ENCODE measurements at regions not wholly inside any gene's neighbourhood (a gene's known extent, or its start where the extent isn't known, plus 50 kb on each side); places are given as distances from the start of the nearest gene placed in this dataset.

DNA sequence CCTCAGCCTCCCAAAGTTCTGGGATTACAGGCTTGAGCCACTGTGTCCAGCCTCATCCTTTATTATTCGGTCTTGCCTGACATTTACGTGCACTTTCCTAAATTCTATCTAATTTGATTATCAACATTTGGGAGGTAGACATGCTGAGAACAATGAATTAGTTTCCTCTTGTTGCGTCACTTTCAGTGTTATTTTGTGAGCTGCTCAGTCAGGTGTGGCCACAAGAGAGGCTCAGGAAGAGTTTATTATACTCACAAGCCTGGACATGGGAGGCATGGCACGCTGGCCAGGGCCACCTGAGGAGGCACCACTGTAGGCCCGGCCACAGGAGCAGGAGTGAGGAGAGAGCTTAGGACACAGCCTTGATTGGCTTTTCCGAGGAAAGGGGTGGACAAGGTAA, 59.7 kb upstream of the RBFOX2 start:
- Histone ChIP-seq H3K79me2 (ENCODE audit: insufficient read depth, low read length) (no peaks in the 10 kb centered on the region), H3K36me3 (replicated peaks in 1 of 2; ENCODE audit: control insufficient read depth in 1 of 2, insufficient read depth in 2 of 2, low read length in 2 of 2) (no peaks in the 10 kb centered on the region), H3K9ac (ENCODE audit: insufficient read depth, low read length, poor library complexity, severe bottlenecking) (no peak overlapping the region), H4K20me1 (ENCODE audit: insufficient read depth, low read length) (no peaks in the 10 kb centered on the region), H2AFZ (ENCODE audit: insufficient read depth, low read depth, low read length, poor library complexity, severe bottlenecking) (no peak overlapping the region), H3K4me1 (ENCODE audit: control insufficient read depth in 1 of 2, insufficient read depth in 2 of 2, low read length in 2 of 2) (no peaks in the 10 kb centered on the region), H3K4me3 (replicated peaks in 1 of 3; ENCODE audit: low read depth in 2 of 3, low read length in 3 of 3) (no peak overlapping the region), H3K4me2 (replicated peaks; ENCODE audit: extremely low read depth, low read length, poor library complexity, severe bottlenecking) (no peak overlapping the region), H3K9me3 (replicated peaks in 1 of 2; ENCODE audit: control insufficient read depth in 1 of 2, insufficient read depth in 1 of 2, low read length in 2 of 2) (no peaks in the 10 kb centered on the region), H3K27me3 (ENCODE audit: control insufficient read depth in 2 of 2, insufficient read depth in 2 of 2, low read length in 2 of 2) (no peaks in the 10 kb centered on the region), H3K27ac (ENCODE audit: low read depth in 1 of 2, low read length in 2 of 2) (no peak overlapping the region)
- Mint-ChIP-seq H3K4me3 (no peak overlapping the region), H3K27me3 (ENCODE audit: low read depth in 3 of 3) (peaks cover 5 to 10% (median 8%) of the 10 kb centered on the region in 3 donors), H3K36me3 (no peaks in the 10 kb centered on the region), H3K9me3 (peaks cover 0 to 1% (median 0%) of the 10 kb centered on the region in 7 donors), H3K4me1 (no peaks in the 10 kb centered on the region), H3K27ac (no peak overlapping the region)
- intact Hi-C loops (cut with micrococcal nuclease), result no loop called here
- TF ChIP-seq, protein P1, sequence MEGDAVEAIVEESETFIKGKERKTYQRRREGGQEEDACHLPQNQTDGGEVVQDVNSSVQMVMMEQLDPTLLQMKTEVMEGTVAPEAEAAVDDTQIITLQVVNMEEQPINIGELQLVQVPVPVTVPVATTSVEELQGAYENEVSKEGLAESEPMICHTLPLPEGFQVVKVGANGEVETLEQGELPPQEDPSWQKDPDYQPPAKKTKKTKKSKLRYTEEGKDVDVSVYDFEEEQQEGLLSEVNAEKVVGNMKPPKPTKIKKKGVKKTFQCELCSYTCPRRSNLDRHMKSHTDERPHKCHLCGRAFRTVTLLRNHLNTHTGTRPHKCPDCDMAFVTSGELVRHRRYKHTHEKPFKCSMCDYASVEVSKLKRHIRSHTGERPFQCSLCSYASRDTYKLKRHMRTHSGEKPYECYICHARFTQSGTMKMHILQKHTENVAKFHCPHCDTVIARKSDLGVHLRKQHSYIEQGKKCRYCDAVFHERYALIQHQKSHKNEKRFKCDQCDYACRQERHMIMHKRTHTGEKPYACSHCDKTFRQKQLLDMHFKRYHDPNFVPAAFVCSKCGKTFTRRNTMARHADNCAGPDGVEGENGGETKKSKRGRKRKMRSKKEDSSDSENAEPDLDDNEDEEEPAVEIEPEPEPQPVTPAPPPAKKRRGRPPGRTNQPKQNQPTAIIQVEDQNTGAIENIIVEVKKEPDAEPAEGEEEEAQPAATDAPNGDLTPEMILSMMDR (IDR thresholded peaks at IDR 0.05), result no peak
- 96% methylated on average over 3 of the region's 6 CpGs for WGBS (ENCODE audit: insufficient coverage)
- DNase-seq, result no peak

DNA sequence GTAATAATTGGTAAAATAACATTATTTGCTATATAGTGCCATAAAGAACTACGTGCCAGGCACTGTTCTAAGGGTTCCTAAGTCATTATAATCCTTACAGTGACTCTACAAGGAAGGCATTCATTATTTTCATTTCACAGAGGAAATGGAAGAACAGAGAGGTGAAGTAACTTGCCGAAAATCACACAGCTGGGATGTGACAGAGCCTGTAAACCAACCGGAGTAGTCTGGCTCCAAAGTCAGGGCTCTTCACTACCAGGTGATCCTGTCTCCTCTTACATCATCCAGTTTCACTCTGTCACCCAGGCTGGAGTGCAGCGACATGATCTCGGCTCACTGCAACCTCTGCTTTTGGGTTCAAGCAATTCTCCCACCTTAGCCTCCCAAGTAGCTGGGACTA, 59.2 kb upstream of the RBFOX2 start:
- H3K4me2 ChIP-seq (replicated peaks; ENCODE audit: extremely low read depth, low read length, poor library complexity, severe bottlenecking), result no peak overlapping the region
- H3K9me3 ChIP-seq (replicated peaks in 1 of 2; ENCODE audit: control insufficient read depth in 1 of 2, insufficient read depth in 1 of 2, low read length in 2 of 2), result no peaks in the 10 kb centered on the region
- no peaks in the 10 kb centered on the region for H3K79me2 ChIP-seq (ENCODE audit: insufficient read depth, low read length)
- TF ChIP-seq, protein P1 (IDR thresholded peaks at IDR 0.05), result no peak
- 100% methylated on average over 3 of the region's 5 CpGs for WGBS (ENCODE audit: insufficient coverage)
- H4K20me1 ChIP-seq (ENCODE audit: insufficient read depth, low read length), result no peaks in the 10 kb centered on the region
- Mint-ChIP-seq H3K9me3 (peaks cover 0 to 1% (median 0%) of the 10 kb centered on the region in 7 donors), H3K4me3 (no peak overlapping the region), H3K4me1 (no peaks in the 10 kb centered on the region), H3K36me3 (no peaks in the 10 kb centered on the region), H3K27me3 (ENCODE audit: low read depth in 3 of 3) (peaks cover 7 to 14% (median 8%) of the 10 kb centered on the region in 3 donors), H3K27ac (no peak overlapping the region)
- H3K27ac ChIP-seq (ENCODE audit: low read depth in 1 of 2, low read length in 2 of 2), result no peak overlapping the region
- no peaks in the 10 kb centered on the region for H3K4me1 ChIP-seq (ENCODE audit: control insufficient read depth in 1 of 2, insufficient read depth in 2 of 2, low read length in 2 of 2)
- H3K36me3 ChIP-seq (replicated peaks in 1 of 2; ENCODE audit: control insufficient read depth in 1 of 2, insufficient read depth in 2 of 2, low read length in 2 of 2), result no peaks in the 10 kb centered on the region
- no peak overlapping the region for H2AFZ ChIP-seq (ENCODE audit: insufficient read depth, low read depth, low read length, poor library complexity, severe bottlenecking)
- no peak overlapping the region for H3K9ac ChIP-seq (ENCODE audit: insufficient read depth, low read length, poor library complexity, severe bottlenecking)
- no peak for DNase-seq
- no peaks in the 10 kb centered on the region for H3K27me3 ChIP-seq (ENCODE audit: control insufficient read depth in 2 of 2, insufficient read depth in 2 of 2, low read length in 2 of 2)
- intact Hi-C loops (cut with micrococcal nuclease), result no loop called here
- no peak overlapping the region for H3K4me3 ChIP-seq (replicated peaks in 1 of 3; ENCODE audit: low read depth in 2 of 3, low read length in 3 of 3)
